Stimulated activated CD4-positive, alpha-beta T cell treated with anti-CD3 and anti-CD28 coated beads, TNF-alpha, amount 100 ng/mL, for 4 hours (primary cell): ENCODE measurements at regions not wholly inside any gene's neighbourhood (a gene's known extent, or its start where the extent isn't known, plus 50 kb on each side); places are given as distances from the start of the nearest gene placed in this dataset.

Source experiments
- DNase-seq, 3 experiments: peaks; one replicate each; pipeline ENCODE4 v3.0.0-alpha.2; 2020; ENCODE audit warnings: low read depth in 3 of 3

GRCh38 chr2:240226672-240227537 lies 86.4 kb upstream of the OTOS start:
- DNase-seq = no peak

DNA sequence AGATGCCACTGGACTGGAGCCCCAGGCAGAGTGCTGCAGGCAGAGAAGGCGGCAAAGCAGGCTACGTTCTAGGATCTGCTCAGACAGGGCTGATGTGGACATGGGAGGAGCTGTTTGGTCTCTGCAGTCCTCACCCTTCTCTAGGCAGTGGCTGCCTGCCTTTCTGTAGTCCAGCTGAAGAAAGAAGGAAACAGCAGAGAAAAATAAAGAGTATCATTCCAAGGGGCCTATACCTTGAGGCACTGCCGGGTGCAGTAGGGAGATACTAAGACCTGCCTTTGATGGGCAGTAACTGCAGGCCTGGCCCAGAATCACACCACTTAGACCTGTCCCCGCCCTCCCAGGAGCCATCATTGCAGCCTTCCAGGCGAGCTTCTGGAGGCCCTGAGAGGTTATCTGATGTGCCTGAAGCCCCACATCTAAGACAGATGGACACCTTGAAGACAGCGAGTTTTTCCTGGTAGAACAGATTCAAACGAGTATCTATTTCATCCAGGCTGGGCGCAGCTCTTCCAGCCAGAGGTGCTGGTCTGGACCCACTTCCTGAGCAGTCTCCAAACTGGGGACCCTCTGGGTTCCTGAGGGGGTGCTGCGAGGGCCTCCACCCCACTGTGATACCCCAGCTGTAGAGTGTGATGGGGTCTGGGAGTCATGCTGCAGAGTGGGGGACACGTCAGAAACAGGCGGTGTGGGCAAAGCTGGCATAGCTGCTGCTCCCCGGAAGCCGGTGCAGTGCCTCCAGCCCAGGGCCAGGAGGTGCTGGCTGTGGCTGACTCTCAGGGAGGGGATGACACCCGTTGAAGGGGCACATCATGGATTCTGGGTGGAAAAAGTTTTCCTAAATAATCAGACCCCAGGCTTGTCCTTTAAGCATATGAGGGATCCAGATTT lies 87.3 kb upstream of the OTOS start:
- no peak for DNase-seq

GRCh38 chr2:240229005-240229404 lies 88.5 kb upstream of the OTOS start:
- DNase-seq = no peak

- no peak for DNase-seq
Measured at GRCh38 chr2:240229603-240230235, 89.3 kb upstream of the OTOS start.

- DNase-seq = no peak
Measured at GRCh38 chr2:240230291-240230931, 90.0 kb upstream of the OTOS start.

DNA sequence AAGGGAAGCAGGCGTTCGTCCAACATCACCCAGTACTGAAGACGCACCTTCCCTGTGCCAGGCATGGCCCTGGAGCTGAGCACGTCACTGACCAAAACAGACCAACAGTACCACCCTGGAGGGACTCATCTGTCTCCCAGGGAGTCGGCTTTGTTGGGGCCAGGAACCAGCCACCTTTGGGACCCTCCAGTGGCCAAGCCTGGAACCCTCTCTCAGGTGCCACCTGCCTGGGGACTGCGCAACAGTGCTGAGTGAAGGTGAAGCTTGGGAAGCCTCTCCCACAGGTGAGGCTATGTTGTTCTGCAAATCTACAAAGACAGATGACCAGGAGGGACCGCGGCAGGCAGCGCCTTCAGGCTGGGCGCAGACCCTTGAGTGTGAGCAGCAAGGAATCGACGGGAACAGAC lies 91.4 kb upstream of the OTOS start:
- no peak for DNase-seq

GRCh38 chr2:240232264-240232915 lies 91.9 kb upstream of the OTOS start:
- no peak for DNase-seq

DNA sequence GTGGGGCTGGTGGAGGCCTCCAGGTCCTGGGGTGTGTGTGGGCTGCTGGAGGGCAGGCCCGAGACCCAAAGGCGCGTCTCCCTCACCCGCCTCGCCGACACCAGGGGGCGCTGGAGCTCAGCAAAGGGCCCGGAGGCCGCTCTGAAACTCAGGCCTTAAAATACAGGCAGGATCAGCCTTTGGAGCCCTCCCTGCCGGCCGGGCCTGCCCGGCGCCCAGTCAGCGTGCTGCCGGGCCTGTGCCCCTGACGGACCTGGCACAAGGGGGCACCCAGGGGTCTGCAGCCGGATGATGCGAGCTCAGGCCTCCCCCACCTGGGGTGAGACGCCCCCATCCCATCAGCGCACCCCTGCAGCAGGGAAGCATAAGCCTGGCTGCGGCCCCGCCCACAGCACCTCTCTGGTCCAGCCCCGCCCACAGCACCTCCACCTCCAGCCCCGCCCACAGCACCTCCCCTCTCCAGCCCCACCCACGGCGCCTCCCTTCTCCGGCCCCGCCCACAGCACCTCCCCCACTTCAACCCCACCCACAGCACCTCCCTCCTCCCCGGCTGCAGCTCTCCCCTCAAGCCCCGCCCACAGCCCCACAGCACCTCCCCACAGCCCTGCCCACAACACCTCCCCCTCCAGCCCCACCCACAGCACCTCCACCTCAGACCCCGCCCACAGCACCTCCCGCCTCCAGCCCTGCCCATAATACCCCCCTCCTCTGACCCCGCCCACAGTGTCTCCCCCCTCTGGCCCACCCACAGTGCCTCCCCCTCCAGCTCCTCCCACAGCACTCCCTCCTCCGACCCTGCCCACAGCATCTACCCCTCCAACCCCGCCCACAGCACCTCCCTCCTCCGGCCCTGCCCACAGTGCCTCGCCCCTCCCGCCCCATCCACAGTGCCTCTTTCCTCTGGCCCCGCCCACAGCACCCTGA lies 92.8 kb upstream of the OTOS start:
- DNase-seq = peak; percentile 44 to 52 (median 51)

GRCh38 chr2:240233885-240234502 lies 93.5 kb upstream of the OTOS start:
- DNase-seq = peak in 1 of 3 experiments; percentile 12

DNA sequence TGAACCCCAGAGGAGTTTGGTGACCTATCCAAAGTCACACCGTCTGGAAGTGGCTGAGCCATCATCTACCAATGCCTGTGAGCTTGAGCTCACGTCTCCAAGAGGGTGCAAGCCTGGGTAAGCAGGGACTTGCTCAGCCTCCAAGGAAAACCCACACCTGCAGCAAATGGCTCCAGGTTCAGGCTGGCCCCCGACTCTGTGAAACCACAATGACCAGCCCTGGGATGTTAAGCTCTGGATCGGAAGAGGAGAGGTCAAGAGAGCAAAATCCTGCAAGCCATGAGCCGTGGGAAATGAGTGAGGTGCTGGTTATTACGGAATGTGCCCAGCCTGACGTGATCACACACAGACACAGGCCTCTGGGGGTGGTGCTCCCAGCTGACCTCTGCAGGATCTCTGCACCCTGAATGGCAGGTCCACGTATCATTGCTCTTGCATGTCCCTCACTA lies 94.1 kb upstream of the OTOS start:
- DNase-seq = no peak

DNA sequence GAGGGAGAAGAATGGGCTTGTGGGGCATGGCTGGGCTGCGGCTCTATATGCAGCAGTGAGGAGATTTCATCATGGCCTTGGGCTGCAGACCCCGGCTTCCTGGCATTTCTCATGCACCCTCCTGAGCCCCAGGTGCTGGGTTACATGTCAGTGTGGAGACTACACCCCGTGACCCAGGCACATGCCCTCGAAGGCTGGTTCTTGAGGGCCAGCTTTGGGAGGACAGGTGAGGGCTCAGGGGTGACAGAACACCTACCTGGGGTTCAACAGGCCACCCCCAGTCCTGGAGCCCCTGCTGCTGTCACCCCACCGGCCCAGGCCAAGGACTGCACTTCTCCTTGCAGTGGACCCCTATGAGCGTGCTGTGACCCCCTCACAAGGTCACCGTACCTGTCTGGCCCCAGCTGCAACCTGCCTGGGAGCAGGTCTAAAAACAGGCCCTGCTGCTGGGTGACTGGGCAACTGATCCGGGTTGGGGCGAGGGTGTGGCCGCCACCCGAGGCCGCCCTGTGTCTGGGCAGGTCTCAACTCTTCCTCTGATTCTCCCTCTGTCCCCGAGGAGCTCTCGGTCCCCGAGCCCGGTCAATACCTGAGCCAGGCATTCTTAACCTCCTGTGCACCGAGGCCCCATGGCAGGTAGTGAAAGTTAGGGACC lies 94.8 kb upstream of the OTOS start:
- DNase-seq = no peak

DNA sequence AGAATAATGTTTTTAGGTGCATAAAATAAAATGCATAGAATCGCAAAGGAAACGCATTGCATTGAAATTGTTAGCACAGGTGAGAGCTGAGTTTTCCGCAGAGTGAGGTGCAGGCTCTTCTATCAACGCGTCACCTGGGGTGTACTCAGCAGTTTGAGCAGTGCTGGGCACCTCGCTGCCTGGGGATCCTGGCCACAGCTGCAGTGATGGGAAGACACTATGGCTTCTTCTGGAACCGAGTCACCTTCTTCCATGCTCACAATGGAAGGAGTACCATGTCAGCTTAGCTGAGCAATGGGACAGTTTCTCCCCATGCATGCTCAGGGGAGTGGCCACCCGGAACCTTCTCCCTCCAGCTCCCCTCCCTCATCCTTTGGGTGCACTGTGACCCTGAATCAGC lies 95.4 kb upstream of the OTOS start:
- no peak for DNase-seq

GRCh38 chr2:240236217-240237111 lies 96.0 kb upstream of the OTOS start:
- DNase-seq = no peak

DNA sequence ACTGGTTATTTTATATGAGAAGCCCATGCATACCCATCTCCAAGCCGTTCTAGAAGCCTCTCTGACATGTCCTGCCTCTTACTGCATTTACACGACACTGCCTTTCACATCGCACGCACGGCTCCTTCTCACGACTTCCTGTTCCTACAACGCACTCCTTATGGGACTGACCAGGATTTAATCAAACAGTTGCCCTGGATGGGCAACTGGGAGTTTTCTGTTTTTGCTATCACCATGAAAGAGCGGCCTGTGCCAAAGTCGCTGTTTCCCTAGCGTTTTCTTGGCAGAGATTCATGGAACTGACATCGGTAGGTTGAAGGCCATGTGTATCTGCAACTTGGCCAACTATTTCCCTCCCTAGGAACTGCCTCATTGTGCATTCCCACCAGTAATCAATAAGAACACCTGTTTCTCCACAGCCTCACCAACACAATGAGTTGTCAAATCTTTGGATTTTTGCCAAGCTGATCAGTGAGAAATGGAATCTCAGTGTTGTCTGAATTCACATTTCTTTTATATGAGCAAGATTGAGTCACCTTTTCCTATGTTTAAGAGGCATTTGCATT lies 97.2 kb upstream of the OTOS start:
- DNase-seq = no peak

GRCh38 chr2:240238201-240238600 lies 97.7 kb upstream of the OTOS start:
- no peak for DNase-seq

DNA sequence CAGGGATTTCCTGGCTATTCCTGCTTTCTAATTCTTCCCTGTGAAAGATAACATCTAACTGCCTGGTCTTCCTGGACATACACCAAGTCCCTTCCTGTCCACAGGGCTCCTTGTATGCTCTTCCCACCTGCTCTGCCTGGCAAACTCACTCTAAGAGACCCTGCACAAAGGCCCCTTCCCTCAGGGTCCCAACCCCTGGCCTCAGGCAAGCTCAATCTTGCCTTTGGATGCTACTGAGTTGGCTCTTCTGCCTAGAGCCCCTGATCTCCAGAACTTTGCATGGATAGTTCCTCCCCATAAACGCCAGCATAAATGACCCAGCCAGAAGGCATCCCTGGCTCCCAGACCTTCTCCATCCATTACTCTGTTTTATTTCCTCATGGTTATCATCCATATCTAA lies 98.3 kb upstream of the OTOS start:
- no peak for DNase-seq

DNA sequence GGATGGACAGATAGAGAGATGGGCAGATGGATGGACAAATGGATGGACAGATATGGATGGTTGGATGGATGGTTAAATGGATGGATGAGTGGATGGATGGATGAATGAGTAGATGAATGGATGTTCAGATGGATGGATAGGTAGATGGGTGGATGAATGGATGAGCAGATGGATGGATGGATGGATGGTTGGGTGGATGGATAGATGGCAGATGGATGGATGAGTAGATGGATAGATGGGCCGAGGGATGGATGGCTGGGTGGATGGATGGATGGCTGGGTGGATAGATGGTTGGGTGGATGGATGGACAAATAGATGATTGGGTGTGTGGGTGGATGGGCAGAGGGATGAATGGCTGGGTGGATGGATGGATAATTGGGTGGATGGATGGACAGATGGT lies 98.9 kb upstream of the OTOS start:
- no peak for DNase-seq
